T1000 (cell line): ENCODE measurements at regions not wholly inside any gene's neighbourhood (a gene's known extent, or its start where the extent isn't known, plus 50 kb on each side); places are given as distances from the start of the nearest gene placed in this dataset.

Experiments used
- DNase-seq: peaks from one replicate; lab custom pipeline; 2025; ENCODE audit warnings: mixed read lengths; lab: John Stamatoyannopoulos, UW

DNA sequence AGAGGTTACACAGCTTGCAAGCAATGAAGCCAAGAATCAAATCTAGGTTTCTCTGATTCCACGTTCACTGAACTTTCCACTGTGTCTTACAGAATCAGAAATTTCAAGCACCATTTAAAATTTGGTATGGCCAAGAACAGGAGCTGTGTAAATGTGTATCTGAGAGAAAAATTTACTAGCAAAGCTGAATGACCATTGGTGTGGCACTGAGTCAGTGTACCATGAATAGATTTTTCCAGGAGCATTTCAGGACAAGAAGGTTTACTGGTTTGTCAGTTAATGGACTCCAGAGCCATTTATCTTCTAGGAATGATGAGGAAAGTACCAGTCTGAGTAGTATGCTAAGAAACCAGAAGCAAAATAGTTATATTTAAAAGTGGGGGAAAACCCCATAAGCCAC is 269.4 kb upstream of the FAT3 start:
- DNase-seq: no peak

DNA sequence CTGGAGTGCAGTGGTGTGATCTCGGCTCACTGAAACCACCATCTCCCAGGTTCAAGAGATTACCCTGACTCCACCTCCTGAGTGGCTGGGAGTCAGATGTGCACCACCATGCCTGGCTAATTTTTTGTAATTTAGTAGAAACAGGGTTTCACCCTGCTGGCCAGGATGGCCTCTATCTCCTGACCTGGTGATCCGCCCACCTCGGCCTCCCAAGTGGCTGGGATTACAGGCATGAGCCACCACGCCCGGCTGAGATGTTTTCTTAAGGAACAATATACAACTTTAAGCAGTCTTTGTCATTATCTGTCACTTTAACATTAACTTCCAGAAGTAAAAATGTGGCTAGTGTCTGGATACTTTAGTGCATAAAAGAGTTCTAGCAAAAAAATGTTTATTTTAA is 272.6 kb upstream of the FAT3 start:
- DNase-seq: no peak

DNA sequence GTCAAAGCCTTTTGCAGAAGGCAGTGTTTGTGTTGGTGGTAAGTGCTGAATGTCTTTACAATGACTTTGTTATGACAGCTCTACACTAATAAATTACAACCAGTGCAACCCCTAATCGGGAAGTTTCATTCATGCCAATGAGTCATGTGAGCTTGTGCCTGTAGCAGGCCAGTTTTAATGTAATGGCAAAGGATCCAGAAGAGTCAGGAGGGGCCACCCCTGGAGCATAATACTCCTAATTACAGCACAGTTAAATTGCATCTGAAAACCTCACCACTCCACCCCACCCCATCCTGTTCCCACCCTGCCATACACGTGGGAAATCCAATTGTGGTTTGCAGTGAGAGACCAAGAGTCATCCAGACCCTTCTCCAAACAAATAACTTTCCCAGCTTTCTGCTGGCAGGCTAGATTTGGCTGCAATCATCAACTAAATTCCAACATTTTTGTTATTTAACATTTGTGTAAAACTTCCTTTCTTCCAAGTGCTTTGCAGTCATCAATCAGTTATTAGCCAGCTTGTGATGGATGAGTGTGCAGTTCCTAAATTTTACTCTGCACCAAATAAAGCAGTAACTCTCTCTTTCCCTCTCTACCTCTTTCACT is 277.3 kb upstream of the FAT3 start:
- peak; percentile 36 for DNase-seq

DNA sequence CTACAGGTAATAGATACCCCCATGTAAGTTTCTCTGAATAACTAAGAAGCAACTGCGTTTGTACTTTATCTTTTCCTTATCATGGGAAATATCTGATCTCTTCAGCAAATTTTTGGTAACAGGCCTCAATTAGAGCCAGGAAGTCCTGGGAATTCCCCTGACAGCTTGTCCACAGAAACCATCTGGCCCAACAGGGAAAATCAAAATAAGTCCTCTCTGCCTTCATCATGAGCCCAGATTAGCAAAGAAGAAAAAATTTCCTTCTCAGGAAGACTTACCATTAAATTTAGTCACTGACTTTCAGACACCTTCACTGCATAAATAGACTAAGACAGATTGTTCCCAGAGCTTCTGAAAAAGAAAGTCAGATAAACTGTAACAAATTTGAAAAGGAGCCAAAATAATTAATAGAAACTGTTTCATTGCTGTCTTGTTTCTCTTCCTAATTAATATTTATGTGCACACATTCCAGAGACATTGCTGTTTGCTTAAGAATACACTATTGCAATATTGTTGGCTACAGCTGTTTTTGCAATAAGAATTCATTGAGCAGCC is 278.1 kb upstream of the FAT3 start:
- DNase-seq: no peak

DNA sequence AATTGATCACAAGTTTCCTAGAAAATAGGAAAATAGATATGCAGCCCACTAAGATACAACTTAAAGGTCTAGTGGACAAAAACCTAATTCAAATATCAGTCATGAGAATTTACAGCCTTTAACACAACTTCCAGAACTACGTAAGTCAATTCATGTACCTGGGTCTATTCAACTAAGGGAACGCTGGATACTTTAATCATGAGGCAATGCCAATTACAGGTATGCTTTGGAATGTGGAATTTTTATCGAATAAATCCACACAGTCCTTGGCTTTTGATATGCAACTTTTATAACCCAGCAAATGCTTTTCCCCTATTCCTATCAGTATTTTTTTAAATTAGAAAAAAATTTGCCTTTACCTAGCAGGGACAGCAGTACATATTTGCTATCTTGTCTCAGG is 289.5 kb upstream of the FAT3 start:
- no peak for DNase-seq

- no peak for DNase-seq
These were observed 292.3 kb upstream of the FAT3 start for GRCh38 chr11:91932151-91932821.

- DNase-seq: no peak
These were observed 297.2 kb upstream of the FAT3 start for GRCh38 chr11:91927448-91927847.

DNA sequence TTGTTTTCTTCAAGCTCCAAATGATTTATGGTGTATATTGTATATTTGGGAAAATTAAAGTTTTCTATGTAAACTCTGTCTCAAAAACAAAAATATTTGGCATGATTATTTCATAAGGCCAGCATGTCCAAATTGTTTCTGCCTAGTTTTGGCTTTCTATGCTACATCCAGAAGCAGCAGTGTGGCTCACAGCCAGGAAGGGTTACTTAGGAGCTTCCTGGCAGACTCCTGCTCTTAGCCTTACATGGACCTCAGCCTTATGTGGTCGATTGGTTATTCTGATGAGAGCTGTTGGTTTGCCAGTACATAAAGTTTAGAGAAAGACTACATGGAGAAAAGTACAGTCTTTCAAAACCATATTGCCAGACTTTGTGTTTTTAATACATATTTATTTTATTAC is 297.7 kb upstream of the FAT3 start:
- no peak for DNase-seq

- DNase-seq: no peak
These were observed 301.8 kb upstream of the FAT3 start for GRCh38 chr11:91922846-91923245.

- DNase-seq: no peak
These were observed 302.6 kb upstream of the FAT3 start for GRCh38 chr11:91921974-91922373.

DNA sequence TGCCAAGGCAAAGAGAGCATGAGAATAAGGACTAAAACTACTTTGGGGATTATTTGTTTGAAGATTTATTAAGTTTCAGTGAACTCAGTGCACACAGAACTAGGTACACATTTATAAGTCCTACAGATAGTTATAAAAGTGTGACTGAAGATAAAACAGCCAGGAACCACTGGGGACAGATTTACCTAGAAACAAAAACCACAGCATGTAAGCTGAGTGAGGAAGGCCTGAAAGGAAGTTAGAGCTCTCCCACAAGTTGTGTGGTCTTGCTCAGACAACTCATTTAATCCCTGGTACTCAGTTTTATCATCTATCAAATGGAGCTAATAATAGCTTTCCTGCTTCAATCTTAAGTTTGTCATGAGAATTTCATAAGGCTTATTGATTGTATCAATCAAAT is 311.2 kb upstream of the FAT3 start:
- DNase-seq: no peak

DNA sequence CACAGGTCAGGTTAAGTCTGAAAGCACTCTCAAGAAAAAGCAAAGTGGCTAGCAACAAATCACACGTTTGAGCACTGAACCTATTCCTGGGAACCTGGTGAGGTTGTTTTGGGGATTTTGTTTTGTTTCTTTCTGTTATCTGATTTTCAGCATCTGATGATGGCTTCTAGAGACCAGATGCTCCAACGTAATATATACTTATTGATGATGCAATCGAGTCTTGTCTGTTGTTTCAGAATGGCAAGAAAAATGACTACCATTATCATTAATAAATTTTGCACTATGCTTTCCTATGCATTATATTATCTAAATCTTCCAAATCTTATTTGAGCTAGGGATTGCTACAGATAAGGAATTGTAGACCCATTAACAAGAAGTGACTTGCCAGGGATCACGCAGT is 312.3 kb upstream of the FAT3 start:
- DNase-seq: no peak

- DNase-seq: no peak
These were observed 317.6 kb upstream of the FAT3 start for GRCh38 chr11:91906871-91907624.

DNA sequence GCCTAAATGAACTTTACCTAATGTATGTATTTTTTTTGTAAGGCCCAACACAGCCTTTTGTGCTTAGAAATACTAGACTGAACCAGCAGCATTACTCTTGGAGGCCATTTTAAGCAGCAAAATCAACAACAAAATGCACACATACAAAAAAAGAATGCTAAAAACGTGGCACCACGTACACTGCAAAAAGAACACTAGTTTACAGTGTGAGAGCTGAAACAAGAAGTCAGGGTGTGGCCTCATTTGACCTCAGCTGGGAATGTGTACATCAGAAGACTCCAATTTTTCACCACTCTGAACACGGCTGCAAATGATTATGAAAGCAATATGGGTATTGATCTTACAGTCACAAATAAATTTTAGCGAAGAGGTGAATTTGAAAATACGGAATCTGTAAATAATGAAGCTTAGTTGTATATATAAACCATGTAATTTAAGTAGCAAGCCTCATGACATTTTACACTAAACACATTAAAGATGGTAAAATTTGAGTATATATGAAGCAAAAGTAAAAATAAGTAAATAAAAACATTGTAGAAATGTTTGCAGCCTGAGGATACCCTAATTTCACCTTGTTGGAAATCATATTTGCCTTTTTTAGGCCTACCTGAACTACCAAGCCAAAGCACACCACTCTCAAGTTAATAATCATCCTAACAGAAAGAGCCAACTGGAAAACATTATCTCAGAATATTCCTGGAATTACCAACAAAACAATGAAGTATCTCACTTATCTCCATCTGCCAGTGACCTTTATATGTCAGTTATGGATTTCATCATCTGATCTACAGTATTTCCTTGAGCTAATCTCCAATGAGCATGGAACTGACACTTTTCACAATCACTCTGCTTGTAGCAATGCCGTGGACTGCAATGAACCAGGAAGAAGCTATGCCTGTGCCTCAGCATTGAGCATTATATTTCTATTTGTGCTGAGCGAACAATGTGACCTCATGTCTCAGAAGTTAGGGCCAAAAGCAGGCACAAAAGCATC is 319.5 kb upstream of the FAT3 start:
- no peak for DNase-seq

DNA sequence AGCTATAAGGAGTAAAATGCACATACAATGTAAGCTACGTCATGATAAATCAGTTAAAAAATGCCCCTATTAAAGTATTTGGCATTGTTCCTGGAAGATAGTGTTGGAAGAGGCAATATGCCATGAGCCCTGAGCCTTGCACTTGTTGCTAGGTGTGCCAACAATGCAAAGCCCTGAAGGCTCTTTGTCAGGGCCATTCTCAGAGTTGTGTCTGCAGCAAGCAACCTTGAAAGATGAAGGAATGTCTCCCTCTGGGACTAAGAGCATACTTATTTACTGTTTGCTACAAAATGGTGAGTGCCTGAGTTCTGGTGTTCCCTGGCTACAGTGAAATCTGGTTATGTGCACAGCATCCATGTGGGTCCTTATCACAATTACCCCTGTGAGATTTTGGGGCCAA is 322.3 kb upstream of the FAT3 start:
- no peak for DNase-seq

GRCh38 chr11:91880660-91881059 is 344.0 kb upstream of the FAT3 start:
- no peak for DNase-seq

- no peak for DNase-seq
These were observed 347.9 kb upstream of the FAT3 start for GRCh38 chr11:91876746-91877145.

- no peak for DNase-seq
These were observed 352.4 kb upstream of the FAT3 start for GRCh38 chr11:91872243-91872642.

- DNase-seq: no peak
These were observed 352.8 kb upstream of the FAT3 start for GRCh38 chr11:91871791-91872190.

GRCh38 chr11:91871048-91871447 is 353.6 kb upstream of the FAT3 start:
- no peak for DNase-seq

- DNase-seq: no peak
These were observed 354.9 kb upstream of the FAT3 start for GRCh38 chr11:91869686-91870085.

DNA sequence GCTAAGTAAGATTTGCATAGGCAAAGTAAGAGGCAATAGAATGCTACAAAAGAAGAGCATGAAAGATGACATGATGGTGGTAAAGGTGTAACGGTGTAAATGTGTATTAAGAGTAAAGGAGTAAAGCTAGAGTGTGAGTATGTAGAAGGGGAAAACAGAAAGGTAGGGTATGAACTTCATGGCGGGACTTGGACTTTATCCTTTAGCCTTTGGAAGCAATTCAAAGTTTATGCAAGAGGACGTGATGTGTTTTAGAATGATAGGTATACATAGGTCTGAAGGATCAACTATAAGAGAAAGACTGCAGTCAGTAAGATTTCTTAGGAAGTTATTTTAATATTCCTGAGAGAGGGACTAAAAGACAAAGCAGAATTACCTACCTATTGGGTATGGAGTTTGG is 358.0 kb upstream of the FAT3 start:
- DNase-seq: no peak
